Adrenal gland (tissue), 5 donors: ENCODE measurements at regions not wholly inside any gene's neighbourhood (a gene's known extent, or its start where the extent isn't known, plus 50 kb on each side); places are given as distances from the start of the nearest gene placed in this dataset.

Experiments used
- POLR2A ChIP-seq, 2 donors: fragments of 450-650 bp; IDR thresholded peaks; one replicate each; pipeline ENCODE4 v1.6.1; 2017; ENCODE audit warnings: antibody characterized with exemption in 2 of 2, mild to moderate bottlenecking in 2 of 2, moderate library complexity in 1 of 2
- TF ChIP-seq, protein P1 (sequence below), 6 experiments: fragments of 450-650 bp in 4 of 6; fragments of 200-600 bp in 2 of 6; sonication (generic) in 1 of 6; IDR thresholded peaks; 1 replicate in 5 of 6; 2 replicates in 1 of 6; pipeline versions ENCODE4 v1.5.1 to v1.8.0; 2016 to 2021; ENCODE audit warnings: antibody characterized with exemption in 6 of 6, mild to moderate bottlenecking in 2 of 6, moderate library complexity in 1 of 6
- donor health status: DM: no; HTN: no; CAD: no.

- TF ChIP-seq, protein P1, sequence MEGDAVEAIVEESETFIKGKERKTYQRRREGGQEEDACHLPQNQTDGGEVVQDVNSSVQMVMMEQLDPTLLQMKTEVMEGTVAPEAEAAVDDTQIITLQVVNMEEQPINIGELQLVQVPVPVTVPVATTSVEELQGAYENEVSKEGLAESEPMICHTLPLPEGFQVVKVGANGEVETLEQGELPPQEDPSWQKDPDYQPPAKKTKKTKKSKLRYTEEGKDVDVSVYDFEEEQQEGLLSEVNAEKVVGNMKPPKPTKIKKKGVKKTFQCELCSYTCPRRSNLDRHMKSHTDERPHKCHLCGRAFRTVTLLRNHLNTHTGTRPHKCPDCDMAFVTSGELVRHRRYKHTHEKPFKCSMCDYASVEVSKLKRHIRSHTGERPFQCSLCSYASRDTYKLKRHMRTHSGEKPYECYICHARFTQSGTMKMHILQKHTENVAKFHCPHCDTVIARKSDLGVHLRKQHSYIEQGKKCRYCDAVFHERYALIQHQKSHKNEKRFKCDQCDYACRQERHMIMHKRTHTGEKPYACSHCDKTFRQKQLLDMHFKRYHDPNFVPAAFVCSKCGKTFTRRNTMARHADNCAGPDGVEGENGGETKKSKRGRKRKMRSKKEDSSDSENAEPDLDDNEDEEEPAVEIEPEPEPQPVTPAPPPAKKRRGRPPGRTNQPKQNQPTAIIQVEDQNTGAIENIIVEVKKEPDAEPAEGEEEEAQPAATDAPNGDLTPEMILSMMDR (IDR thresholded peaks at IDR 0.05): no peak
- TF ChIP-seq POLR2A (IDR thresholded peaks at IDR 0.05): no peak
Measured at GRCh38 chr3:88623709-88624108, 473.9 kb downstream of the C3orf38 start.
